GM19328 (cell line): ENCODE measurements at regions not wholly inside any gene's neighbourhood (a gene's known extent, or its start where the extent isn't known, plus 50 kb on each side); places are given as distances from the start of the nearest gene placed in this dataset.

ENCODE experiments used
- ATAC-seq: cut with Tn5 transposase; IDR thresholded peaks from one replicate; pipeline ENCODE4 v1.9.1; 2021; ENCODE audit warnings: mild to moderate bottlenecking, moderate library complexity; ENCODE audit not compliant: unreplicated experiment

- no peak for ATAC-seq
Observed at GRCh38 chr15:39061952-39062464, 497.4 kb upstream of the RASGRP1 start.

- ATAC-seq, result no peak
Observed at GRCh38 chr15:39066677-39067076, 502.1 kb upstream of the RASGRP1 start.

GRCh38 chr15:39074341-39074985 lies 506.4 kb upstream of the THBS1 start:
- no peak for ATAC-seq

GRCh38 chr15:39075311-39075710 lies 505.6 kb upstream of the THBS1 start:
- no peak for ATAC-seq

GRCh38 chr15:39075756-39076341 lies 505.0 kb upstream of the THBS1 start:
- ATAC-seq, result no peak

GRCh38 chr15:39078026-39078425 lies 502.9 kb upstream of the THBS1 start:
- no peak for ATAC-seq

GRCh38 chr15:39079296-39079847 lies 501.5 kb upstream of the THBS1 start:
- ATAC-seq, result no peak

GRCh38 chr15:39083213-39083612 lies 497.7 kb upstream of the THBS1 start:
- no peak for ATAC-seq

GRCh38 chr15:39084674-39085530 lies 496.0 kb upstream of the THBS1 start:
- no peak for ATAC-seq

- no peak for ATAC-seq
Observed at GRCh38 chr15:39086641-39087040, 494.2 kb upstream of the THBS1 start.

- ATAC-seq, result no peak
Observed at GRCh38 chr15:39088156-39088555, 492.7 kb upstream of the THBS1 start.

- ATAC-seq, result no peak
Observed at GRCh38 chr15:39092354-39092753, 488.5 kb upstream of the THBS1 start.

- no peak for ATAC-seq
Observed at GRCh38 chr15:39092761-39093160, 488.1 kb upstream of the THBS1 start.

- no peak for ATAC-seq
Observed at GRCh38 chr15:39094116-39094515, 486.8 kb upstream of the THBS1 start.

GRCh38 chr15:39095218-39095879 lies 485.5 kb upstream of the THBS1 start:
- ATAC-seq, result no peak

- no peak for ATAC-seq
Observed at GRCh38 chr15:39096608-39097205, 484.2 kb upstream of the THBS1 start.

GRCh38 chr15:39099524-39099923 lies 481.4 kb upstream of the THBS1 start:
- no peak for ATAC-seq

- ATAC-seq, result no peak
Observed at GRCh38 chr15:39100106-39100660, 480.7 kb upstream of the THBS1 start.

- no peak for ATAC-seq
Observed at GRCh38 chr15:39102431-39102830, 478.4 kb upstream of the THBS1 start.

GRCh38 chr15:39106950-39107349 lies 473.9 kb upstream of the THBS1 start:
- no peak for ATAC-seq
